GM19025 (cell line): ENCODE measurements at regions not wholly inside any gene's neighbourhood (a gene's known extent, or its start where the extent isn't known, plus 50 kb on each side); places are given as distances from the start of the nearest gene placed in this dataset.

Experiments
- ATAC-seq: cut with Tn5 transposase; IDR thresholded peaks from one replicate; pipeline ENCODE4 v1.9.1; 2021; ENCODE audit warnings: mild to moderate bottlenecking, low read depth, moderate library complexity; ENCODE audit not compliant: unreplicated experiment

DNA sequence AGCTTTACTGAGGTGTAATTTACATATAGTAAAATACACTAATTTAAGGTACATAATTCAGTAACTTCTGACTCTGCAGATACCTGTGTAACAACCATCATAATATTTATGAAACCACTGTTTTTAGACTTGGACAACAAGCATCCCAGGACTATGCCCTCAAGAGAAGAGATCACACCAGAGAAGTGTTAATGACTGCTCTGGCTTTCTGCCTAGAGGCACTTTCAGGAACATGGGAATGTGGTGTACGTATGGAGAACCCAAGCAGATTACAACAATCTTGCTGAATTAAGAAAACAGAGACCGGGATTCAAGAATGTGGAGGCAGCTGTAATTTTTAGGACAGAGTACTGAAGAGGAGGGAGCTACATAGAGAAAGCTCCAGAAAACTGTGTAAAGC, 475.2 kb downstream of the LPIN1 start:
- ATAC-seq = no peak

DNA sequence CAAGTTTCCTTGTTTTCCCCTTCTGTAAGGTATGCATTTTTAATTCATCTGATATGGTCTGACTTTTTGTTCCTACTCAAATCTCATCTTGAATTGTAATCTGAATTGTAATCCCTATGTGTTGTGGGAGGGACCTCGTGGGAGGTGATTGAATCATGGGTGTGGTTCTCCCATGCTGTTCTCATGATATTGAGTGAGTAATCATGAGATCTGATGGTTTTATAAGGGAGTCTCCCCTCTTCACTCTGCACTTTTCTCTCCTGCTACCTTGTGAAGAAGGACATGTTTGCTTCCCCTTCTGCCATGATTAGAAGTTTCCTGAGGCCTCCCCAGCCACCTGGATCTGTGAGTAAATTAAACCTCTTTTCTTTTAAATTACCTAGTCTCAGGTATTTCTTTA, 476.1 kb downstream of the LPIN1 start:
- no peak for ATAC-seq

DNA sequence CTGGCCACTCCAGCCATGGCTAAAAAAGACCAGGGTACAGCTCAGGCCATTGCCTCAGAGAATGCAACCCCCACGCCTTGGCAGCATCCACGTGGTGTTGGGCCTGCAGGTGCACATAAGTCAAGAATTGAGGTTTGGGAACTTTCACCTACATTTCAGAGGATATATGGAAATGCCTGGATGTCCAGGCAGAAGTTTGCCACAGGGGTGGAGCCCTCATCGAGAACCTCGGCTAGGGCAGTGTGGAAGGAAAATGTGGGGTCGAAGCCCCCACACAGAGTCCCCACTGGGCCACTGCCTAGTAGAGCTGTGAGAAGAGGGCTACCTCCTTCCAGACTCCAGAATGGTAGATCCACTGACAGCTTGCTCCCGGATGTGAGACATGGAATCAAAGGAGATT, 477.3 kb downstream of the LPIN1 start:
- no peak for ATAC-seq

DNA sequence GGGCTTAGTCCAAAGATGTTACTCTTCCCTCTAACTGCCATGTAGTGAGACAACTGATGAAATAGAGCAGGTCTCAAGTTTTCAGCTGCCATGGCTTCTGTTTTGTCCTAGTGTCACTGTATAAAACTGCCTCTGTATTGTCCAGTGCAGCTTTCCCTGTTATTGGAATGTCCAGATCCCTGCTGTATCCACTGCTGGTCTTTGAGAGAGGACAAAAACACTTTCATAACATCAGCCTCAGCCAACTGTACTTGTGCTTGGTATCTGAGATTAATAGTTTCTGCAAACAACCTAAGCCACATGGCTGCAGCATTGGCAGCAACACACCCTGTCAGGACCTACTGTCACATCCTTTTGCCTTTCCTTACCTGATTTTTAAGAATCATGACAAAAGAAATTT, 480.2 kb downstream of the LPIN1 start:
- no peak for ATAC-seq

DNA sequence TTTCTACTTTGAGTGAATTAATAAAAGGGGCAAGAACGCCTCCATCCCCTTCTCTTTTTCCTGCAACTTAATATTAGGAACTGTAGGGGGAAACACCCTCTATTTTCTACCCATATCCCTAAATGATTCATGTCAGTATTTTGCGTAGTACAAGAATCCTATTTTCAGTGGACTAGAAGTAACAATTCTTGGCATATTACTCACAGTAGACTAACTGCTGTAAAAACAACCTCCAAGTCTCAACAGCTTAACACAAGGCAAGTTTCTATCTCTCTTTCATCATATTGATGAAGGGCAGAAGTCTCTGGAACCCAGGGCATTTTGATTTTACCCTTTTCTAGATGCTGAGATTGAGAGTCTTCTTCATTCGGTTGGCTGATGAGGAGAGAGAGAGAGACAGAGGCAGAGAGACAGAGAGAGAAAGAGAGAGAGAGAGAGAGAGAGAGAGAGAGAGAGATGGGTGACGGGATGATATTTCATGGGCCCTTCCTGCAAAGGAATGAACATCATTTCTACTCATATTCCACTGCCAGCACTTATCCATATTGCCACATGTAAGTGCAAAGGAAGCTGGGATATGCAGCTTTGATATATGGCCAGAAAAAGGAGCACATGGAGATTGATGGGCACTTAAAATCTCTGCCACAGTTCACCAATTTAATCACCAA, 481.6 kb downstream of the LPIN1 start:
- no peak for ATAC-seq

DNA sequence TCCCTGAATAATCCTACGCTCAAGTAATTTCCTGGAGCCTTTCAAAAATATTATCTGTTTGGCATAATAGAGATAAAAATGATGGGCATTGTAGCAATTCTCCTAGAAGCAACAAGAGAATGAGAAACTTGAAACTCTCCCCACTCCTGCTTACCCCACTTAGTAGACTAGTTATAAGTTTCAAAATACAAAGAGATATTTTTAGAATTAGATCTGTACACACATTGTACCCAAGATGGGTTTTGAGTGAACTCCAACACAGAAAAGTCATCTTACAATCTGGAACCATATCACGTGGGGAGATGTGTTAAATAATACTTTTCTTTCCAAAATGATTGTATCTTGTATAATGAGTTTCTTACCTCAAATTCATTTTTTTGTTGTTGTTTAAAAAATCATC, 484.9 kb downstream of the LPIN1 start:
- ATAC-seq = no peak

DNA sequence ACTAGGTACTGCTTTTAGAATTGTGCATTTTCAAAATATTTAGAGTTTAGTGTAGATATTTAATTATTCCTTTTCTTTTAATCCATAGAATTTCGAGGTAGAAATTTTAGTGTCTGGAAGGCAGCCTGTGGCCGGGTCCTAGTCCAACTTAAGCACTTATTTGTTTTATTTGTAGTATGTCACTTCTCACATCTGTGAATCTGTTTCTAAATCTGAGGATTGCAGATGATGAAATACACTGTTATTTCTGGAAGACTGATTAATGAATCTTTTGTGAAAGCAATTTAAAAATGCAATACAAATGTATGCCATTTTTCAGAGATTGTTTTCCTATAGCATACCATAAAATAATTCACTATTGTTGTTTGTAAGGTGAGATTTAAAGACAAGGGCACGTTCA, 483.9 kb upstream of the TRIB2 start:
- no peak for ATAC-seq

DNA sequence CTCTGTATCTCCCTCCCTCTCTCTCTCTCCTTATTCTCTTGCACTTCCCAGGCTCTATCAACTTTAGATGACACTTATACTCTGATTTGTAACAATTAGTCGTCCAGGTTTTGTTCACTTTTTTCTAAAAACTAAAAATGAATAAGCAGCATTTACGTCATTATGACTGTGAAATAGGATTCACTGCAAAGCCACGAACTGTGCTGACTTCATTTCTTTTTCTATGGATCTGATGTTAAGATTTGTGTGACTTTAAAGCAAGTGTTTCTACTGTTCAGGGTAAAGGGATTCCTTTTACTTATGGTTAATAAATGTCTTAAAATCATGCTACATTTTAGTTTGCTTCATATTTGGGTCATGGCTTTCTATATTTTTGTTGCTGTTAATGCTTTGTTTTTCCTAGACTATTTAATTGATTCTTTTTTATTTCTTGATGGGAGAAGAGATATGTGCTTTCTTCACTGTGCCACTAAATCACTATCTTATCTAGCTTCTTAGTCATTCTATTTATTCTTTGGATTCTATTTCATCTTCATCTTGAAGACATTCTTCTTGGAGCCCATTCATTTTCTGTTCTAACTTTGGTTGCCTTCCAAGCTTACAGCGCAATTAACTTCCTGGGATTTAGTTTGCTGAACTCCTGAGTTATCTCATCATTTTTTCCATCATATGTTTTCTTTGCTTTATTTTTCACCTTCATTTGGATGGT, 480.4 kb upstream of the TRIB2 start:
- no peak for ATAC-seq

DNA sequence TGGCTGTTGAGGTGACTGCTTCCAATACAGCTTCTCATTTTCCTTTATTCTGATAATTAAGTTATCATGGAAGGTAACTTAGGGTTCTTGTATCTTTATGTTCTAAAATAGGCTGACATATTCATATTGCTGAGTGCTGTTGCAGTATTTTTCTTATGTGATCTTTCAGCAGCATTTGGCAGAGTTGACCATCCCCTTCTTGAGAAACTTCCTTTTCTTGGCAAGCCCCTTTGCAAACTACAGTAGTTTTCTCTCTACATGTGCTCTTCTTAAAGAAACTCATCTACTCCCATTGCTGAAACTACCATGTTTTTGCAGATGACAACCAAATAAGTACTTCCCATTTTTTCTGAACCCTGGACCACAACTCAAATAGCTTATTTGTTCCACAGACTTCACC, 476.5 kb upstream of the TRIB2 start:
- ATAC-seq = no peak

DNA sequence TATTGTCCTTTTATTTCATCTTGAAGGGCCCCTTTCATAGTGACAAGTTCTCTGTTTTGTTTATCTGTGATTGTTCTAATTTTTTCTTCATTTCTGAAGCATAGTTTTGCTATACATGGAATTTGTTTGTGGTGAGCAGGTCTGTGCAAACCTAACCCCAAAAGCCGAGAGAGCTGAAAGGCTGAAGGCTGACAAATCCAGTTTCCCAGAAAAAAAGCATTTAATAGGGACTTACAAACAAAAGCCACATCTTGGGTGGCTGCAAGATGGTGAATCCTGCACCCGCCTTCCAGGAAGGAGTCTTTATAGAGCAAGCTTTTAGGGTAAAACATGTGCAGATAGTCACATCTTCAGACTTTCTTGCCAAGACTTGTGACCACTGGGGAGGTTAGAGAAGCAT, 473.4 kb upstream of the TRIB2 start:
- ATAC-seq = no peak

DNA sequence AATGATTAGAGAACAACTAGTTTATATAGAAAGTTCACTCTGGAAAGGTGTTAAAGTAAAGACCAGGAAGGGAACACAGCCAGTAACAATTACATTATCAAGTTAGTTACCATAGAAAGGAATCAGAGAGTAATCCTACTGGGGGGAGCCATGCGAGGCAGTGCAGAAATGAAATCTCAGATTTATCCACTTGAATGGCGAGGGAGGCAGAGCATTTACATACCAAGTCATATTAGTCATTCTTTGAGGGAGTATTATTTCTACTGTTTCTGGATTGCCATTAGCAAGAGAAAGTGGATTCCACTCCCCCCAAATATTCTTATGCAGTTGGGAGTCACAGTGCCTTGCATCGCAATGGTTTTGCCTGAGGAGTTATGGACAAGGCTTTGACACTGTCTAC, 472.7 kb upstream of the TRIB2 start:
- ATAC-seq = no peak

DNA sequence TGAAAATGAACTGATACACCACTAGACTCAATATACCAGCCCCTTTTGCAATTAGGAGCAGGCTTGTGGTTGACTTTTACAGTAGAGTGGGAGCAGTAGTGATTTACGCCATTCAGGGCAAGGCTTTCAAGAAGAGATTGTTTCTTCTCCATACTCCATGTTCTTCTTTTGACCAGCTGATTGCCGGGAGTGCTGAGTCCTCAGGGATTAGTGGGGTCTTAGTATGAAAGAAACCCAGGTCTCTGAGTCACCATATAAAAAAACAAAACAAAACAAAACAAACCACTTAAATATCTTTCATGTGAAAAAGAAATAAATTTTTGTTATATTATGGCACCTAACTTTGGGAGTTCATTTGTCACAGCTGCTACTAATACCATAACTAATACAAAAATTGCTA, 465.6 kb upstream of the TRIB2 start:
- no peak for ATAC-seq

DNA sequence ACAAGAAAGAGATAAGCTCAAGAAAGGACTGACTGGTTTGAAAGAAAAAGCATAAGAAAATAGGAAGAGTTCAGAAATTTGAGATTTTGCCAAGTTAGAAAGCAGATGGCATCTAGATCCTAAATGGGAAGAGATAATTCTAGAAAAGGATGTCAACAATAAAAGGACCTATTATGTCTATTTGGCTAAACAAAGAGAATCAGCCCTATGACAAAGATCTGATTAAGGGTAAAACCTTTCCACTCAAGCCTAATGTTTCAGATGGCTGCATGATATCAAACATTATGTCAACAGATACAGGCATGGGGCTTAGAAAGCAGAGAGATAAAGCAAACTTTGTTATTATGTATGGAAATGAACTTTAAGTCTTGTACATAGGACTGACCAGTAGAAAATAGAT, 465.0 kb upstream of the TRIB2 start:
- ATAC-seq = no peak

DNA sequence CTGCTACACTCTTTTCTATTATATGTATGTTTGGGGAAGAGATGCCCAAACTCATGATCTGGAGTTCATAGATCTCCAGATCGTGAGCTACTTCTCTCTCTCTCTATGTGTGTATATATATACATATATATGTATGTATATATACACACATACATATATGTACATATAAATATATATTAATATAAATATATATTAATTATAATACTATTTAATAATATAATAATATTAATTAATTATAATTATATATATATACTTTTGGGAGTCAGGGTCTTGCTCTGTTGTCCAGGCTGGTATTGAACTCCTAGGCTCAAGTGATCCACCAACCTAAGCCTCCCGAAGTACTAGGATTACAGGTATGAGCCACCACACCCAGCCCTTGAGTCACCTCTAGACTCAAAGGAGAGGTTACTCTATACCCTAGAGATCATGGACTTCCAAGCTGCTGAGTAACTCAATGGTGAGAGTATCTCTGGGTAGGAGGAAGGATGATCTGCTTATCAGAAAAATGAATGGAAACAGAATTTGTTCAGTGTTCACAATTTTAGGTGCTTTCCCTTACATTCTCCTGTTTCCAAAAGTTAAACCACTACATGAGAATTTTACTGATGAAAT, 463.5 kb upstream of the TRIB2 start:
- ATAC-seq = no peak

DNA sequence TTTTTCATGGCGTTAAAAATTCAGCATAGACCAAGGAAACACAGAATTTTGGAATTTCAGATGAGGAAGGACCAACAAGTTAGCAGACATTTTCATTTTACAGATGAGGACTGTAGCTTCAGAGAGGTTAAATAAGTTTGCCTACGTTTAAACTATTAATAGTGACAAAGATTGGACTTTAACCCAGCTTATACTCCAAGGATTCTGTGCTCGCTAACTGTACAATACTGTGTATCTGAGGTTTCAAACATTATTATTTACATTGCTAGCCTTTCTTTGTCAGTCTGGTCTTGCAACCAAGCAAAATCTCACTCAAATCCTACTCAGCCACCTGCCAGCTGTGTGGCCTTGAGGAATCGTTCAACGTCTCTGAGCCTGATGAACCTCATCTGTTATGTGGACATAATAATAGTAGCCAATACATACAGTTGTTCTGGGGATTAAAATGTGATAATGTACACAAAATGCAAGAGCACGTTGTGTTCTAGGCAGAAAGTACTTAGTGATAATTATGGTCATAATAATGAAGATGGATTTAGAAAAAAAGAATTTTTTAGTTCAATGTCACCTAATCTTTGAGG, 462.4 kb upstream of the TRIB2 start:
- ATAC-seq = no peak

DNA sequence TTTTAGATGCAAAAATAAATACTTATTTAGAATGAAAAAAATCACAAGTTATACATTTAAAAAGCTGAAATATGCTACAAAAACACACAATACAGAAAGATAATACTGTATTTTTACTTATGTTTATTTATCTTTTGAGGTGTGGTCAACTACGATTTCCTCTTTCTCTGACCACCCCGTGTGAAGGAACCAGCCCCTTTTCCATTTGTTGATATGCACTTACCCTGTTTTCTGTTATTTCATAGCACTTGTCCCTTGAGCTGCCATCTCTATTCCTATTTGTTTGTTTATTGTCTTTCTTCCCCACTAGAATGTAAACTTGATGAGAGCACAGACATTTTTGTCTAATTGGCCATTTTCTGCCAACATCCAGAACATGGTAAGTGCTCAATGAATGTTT, 460.5 kb upstream of the TRIB2 start:
- no peak for ATAC-seq

DNA sequence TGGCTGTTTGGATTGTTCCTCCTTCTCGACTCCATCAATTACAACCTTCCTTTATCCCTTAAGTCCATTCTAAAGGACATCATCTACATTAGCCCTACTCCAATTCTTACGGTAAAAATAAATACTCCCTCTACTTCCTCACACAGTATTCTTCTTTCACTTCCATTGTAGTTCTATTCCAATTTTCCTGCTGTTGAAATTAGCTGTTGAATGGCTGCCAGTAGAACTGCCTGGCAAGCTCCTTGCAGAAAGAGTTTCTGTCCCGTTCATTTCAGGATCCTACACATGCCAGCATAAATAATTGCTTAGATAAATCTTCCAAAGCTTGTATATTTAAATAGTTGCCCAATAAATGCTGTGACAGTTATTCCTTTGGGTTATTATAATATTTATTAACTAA, 459.3 kb upstream of the TRIB2 start:
- ATAC-seq = no peak

DNA sequence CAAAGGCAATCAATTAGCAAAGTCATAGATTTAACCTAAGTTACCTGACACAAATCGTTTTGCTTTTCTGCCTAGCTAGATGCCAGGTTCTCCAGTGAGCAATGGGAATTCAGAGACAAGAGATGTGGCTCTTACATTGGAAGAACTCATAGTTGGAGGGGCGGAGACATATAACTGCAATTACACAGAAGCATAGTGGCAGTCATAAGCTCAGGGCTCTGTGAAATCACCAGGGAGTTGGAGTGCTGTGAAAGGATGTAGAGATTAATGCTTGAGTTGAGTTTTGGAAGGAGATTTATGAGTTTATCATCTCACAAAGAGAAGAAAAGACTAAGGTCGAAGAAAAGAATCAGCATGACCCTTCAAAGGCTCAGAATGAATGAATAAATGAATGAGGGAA, 457.2 kb upstream of the TRIB2 start:
- ATAC-seq = no peak

DNA sequence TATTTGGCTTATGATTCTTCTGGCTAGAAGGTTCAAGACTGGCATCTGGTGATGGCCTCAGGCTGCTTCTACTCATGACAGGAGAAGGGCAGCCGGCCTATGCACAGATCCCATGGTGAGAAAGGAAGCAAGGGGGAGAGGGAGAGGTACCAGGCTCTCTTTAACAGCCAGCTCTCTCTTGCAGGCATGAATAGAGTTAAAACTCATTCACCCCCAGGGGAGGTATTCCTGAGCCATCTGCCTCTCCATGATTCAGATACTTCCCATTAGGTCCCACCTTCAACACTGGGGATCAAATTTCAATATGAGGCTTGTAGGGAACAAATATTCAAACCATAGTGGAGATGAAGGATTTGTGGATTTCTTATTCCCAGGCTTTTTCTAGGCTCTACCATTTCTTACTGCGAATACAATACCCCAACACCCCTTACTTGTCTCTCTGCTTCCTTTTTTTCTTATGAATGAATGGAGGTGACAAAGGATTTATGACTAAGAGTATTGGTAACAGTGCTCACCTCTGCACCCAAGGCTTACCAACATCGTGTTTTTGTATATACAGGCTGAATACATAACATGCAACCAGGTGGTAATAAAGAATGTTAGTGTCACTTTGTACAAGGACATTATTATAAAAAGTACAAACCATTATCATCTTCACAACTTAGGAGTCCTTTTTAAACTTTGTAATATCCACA, 454.6 kb upstream of the TRIB2 start:
- ATAC-seq = no peak

DNA sequence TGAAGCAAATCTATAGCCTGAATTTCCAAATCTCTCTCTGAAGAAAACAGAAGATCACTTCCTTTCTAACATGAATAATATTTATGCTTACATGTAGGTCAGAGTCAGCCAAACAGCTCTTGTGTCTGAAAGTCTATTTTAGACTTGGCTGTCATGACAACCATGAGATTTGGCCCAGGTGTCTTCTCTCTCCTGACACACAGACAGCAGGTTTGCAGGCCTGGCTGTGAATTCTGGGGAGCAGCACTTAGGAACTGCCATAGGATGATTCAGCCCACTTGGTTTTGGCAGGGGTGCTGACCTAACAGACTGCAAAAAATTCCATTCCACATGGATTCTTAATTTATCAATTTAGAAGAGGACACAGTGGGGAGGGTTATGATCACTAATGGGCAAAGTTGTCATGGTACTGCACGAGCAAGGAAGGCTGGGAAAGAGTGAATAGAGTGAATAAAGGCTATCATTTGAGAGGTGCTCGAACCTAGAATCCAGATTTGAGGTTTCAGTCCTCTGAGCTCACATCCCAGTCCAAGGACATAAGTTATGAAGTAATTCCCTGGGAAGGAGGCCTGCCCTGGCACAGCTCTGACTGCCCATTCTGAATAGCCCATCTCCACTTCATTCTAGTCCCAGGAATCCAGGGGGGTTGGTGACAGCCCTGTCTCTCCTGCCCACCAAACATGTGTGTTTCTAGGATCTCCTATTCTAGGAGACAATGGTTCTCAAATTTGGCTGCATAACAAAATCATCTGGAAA, 453.9 kb upstream of the TRIB2 start:
- no peak for ATAC-seq
